ENCODE measurements at regions not wholly inside any gene's neighbourhood (a gene's known extent, or its start where the extent isn't known, plus 50 kb on each side); places are given as distances from the start of the nearest gene placed in this dataset.

GRCh38 chr6:16819752-16820151 is 58.5 kb upstream of the ATXN1 start:
- H3K9me3 ChIP-seq = no peaks in the 10 kb centered on the region
- no peak overlapping the region for H3K27ac ChIP-seq
- intact Hi-C loops (cut with DNase I; ENCODE audit: low total_unique reads) = no loop called here
- H3K4me1 ChIP-seq = no peaks in the 10 kb centered on the region
- no peaks in the 10 kb centered on the region for H3K36me3 ChIP-seq
- no peaks in the 10 kb centered on the region for H3K27me3 ChIP-seq
- TF ChIP-seq, protein P1, sequence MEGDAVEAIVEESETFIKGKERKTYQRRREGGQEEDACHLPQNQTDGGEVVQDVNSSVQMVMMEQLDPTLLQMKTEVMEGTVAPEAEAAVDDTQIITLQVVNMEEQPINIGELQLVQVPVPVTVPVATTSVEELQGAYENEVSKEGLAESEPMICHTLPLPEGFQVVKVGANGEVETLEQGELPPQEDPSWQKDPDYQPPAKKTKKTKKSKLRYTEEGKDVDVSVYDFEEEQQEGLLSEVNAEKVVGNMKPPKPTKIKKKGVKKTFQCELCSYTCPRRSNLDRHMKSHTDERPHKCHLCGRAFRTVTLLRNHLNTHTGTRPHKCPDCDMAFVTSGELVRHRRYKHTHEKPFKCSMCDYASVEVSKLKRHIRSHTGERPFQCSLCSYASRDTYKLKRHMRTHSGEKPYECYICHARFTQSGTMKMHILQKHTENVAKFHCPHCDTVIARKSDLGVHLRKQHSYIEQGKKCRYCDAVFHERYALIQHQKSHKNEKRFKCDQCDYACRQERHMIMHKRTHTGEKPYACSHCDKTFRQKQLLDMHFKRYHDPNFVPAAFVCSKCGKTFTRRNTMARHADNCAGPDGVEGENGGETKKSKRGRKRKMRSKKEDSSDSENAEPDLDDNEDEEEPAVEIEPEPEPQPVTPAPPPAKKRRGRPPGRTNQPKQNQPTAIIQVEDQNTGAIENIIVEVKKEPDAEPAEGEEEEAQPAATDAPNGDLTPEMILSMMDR (IDR thresholded peaks at IDR 0.05) = peak in 2 of 4 experiments; percentile 14 to 23
- no peak for TF ChIP-seq POLR2A (IDR thresholded peaks at IDR 0.05)
- DNase-seq = no peak
- no peak overlapping the region for H3K4me3 ChIP-seq

DNA sequence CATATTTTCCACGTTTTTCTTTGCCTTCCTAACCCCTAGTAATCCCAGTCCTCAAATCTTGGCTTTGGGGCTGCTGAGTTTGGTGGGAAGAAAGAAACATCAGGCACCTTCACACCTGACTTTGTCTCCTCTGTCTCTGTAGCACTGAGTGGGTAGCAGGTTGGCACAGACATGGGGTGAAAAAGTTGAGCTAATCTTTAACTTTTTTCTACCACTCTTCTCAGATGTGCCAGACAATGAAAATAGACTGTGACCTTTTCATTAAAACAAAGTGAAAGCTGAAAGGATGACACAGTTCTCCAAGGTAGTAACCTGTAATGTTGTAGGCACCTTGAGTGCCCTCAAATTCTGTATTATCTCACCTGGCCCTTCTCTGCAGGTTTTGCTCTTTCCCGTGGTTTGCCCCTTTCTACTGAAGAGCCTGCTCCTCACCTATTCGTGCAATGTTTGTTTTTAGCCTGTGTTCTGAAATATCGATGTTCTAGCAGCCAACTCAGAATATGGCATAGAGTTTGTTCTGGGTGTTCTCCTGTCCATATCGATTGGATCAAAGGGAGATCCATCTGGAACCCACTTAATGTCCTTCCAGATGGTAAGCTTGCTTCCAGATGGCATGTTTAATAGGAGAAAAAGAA is 57.8 kb upstream of the ATXN1 start:
- DNase-seq = no peak
- no peak overlapping the region for H3K4me3 ChIP-seq
- H3K36me3 ChIP-seq = no peaks in the 10 kb centered on the region
- intact Hi-C loops (cut with DNase I; ENCODE audit: low total_unique reads) = no loop called here
- no peaks in the 10 kb centered on the region for H3K9me3 ChIP-seq
- H3K4me1 ChIP-seq = no peaks in the 10 kb centered on the region
- H3K27me3 ChIP-seq = no peaks in the 10 kb centered on the region
- H3K27ac ChIP-seq = no peak overlapping the region
- no peak for TF ChIP-seq POLR2A (IDR thresholded peaks at IDR 0.05)
- TF ChIP-seq, protein P1 (IDR thresholded peaks at IDR 0.05) = no peak

- H3K27ac ChIP-seq = no peak overlapping the region
- H3K4me1 ChIP-seq = no peaks in the 10 kb centered on the region
- H3K27me3 ChIP-seq = no peaks in the 10 kb centered on the region
- H3K36me3 ChIP-seq = no peaks in the 10 kb centered on the region
- no peak overlapping the region for H3K4me3 ChIP-seq
- intact Hi-C loops (cut with DNase I; ENCODE audit: low total_unique reads) = no loop called here
- TF ChIP-seq, protein P1 (IDR thresholded peaks at IDR 0.05) = no peak
- TF ChIP-seq POLR2A (IDR thresholded peaks at IDR 0.05) = no peak
- no peaks in the 10 kb centered on the region for H3K9me3 ChIP-seq
- no peak for DNase-seq
Observed at GRCh38 chr6:16817594-16817993, 56.3 kb upstream of the ATXN1 start.

DNA sequence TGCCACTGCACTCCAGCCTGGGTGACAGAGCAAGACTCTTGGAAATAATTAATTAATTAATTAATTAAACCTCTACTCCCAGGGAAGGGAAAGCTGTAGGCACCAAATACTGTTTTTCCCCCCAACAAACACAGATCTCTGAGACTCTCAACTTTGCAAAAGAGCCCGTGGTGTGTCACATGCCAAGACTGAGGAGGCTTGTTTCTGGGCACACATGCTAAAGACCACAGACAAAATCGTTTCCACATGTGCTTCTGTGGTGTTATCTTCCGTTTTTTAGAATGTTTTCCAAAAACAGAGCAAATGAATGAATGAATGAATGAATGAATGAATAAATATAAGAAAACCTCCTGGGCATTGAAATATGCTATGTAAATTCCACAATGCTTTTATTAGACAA is 55.6 kb upstream of the ATXN1 start:
- no peaks in the 10 kb centered on the region for H3K4me1 ChIP-seq
- no peak for TF ChIP-seq POLR2A (IDR thresholded peaks at IDR 0.05)
- TF ChIP-seq, protein P1 (IDR thresholded peaks at IDR 0.05) = no peak
- no peak overlapping the region for H3K27ac ChIP-seq
- no peaks in the 10 kb centered on the region for H3K9me3 ChIP-seq
- no peak overlapping the region for H3K4me3 ChIP-seq
- intact Hi-C loops (cut with DNase I; ENCODE audit: low total_unique reads) = no loop called here
- no peak for DNase-seq
- H3K36me3 ChIP-seq = no peaks in the 10 kb centered on the region
- H3K27me3 ChIP-seq = no peaks in the 10 kb centered on the region

GRCh38 chr6:16812993-16813392 is 51.7 kb upstream of the ATXN1 start:
- H3K27ac ChIP-seq = no peak overlapping the region
- H3K4me1 ChIP-seq = no peaks in the 10 kb centered on the region
- H3K27me3 ChIP-seq = no peaks in the 10 kb centered on the region
- intact Hi-C loops (cut with DNase I; ENCODE audit: low total_unique reads) = no loop called here
- H3K4me3 ChIP-seq = no peak overlapping the region
- no peaks in the 10 kb centered on the region for H3K36me3 ChIP-seq
- TF ChIP-seq, protein P1 (IDR thresholded peaks at IDR 0.05) = no peak
- TF ChIP-seq POLR2A (IDR thresholded peaks at IDR 0.05) = no peak
- no peak for DNase-seq
- no peaks in the 10 kb centered on the region for H3K9me3 ChIP-seq
